B cell (primary cell): ENCODE measurements at regions not wholly inside any gene's neighbourhood (a gene's known extent, or its start where the extent isn't known, plus 50 kb on each side); places are given as distances from the start of the nearest gene placed in this dataset.

Experiments
- CTCF ChIP-seq: fragments of 200-600 bp; IDR thresholded peaks from one replicate; pipeline ENCODE4 v1.8.0; 2022; ENCODE audit warnings: antibody characterized with exemption, mild to moderate bottlenecking
- EZH2 ChIP-seq: IDR thresholded peaks from 2 replicates; pipeline ENCODE4 v1.6.1; 2012; ENCODE audit warnings: borderline replicate concordance, low read depth, mild to moderate bottlenecking, moderate library complexity, low read length; ENCODE audit not compliant: insufficient read depth, poor library complexity, severe bottlenecking

GRCh38 chr6:140437619-140438345 lies 1063.3 kb upstream of the CITED2 start:
- TF ChIP-seq CTCF (no peak), EZH2 (no peak)
